CD4-positive, alpha-beta T cell (primary cell): ENCODE measurements at regions not wholly inside any gene's neighbourhood (a gene's known extent, or its start where the extent isn't known, plus 50 kb on each side); places are given as distances from the start of the nearest gene placed in this dataset.
"Not testable (repeated sequence)": the region's sequence is repeated elsewhere in the genome, so short reads cannot be mapped to it uniquely, and the experiment has no call there.

Experiments
- ATAC-seq: fragments of 200-7000 bp; cut with Tn5 transposase; one replicate; pipeline ENCODE4 v1.10.0; 2022; ENCODE audit warnings: mild to moderate bottlenecking; ENCODE audit not compliant: poor library complexity
- CTCF ChIA-PET: fragments of 350-600 bp; sonication (Branson Sonifier 250); formaldehyde crosslinking; loops from one replicate; lab custom pipeline; 2021; ENCODE audit warnings: antibody characterized with exemption, inconsistent platforms; lab: Charles Lee
- POLR2A ChIA-PET: fragments of 350-600 bp; sonication (Branson Sonifier 250); formaldehyde crosslinking; loops from one replicate; lab custom pipeline; 2021; ENCODE audit warnings: antibody characterized with exemption, inconsistent platforms; lab: Charles Lee
- DNase-seq, 14 experiments: peaks; one replicate each; pipeline ENCODE4 v3.0.0-alpha.2; 2013 to 2020; ENCODE audit warnings: mixed read lengths in 2 of 14
- H3K27ac ChIP-seq, 2 donors: one replicate each; pipeline versions ENCODE4 v1.5.1 to v1.7.0; 2013; ENCODE audit warnings: low read length in 2 of 2, low read depth in 1 of 2, mild to moderate bottlenecking in 1 of 2
- H3K27me3 ChIP-seq, 2 experiments: 1 replicate in 1 of 2; 2 replicates in 1 of 2; pipeline versions ENCODE4 v1.6.1 to v1.7.0; 2013; ENCODE audit warnings: low read length in 2 of 2, control low read depth in 1 of 2, mild to moderate bottlenecking in 1 of 2, moderate library complexity in 1 of 2; ENCODE audit not compliant: insufficient read depth in 2 of 2, control insufficient read depth in 1 of 2
- H3K36me3 ChIP-seq: one replicate; pipeline ENCODE4 v1.6.1; 2013; ENCODE audit warnings: low read length, control low read depth; ENCODE audit not compliant: insufficient read depth
- H3K4me1 ChIP-seq: one replicate; pipeline ENCODE4 v1.6.1; 2013; ENCODE audit warnings: low read length, control low read depth; ENCODE audit not compliant: insufficient read depth
- H3K4me3 ChIP-seq: one replicate; pipeline ENCODE4 v1.5.1; 2013; ENCODE audit warnings: mild to moderate bottlenecking, low read length, moderate library complexity
- H3K9me3 ChIP-seq, 2 experiments: 1 replicate in 1 of 2; 2 replicates in 1 of 2; pipeline versions ENCODE4 v1.6.1 to v1.7.0; 2013; ENCODE audit warnings: low read length in 2 of 2, mild to moderate bottlenecking in 2 of 2, control low read depth in 1 of 2, moderate library complexity in 1 of 2; ENCODE audit not compliant: control insufficient read depth in 1 of 2, insufficient read depth in 1 of 2
- H3K27ac Mint-ChIP-seq: one replicate; pipeline ENCODE4 v1.8.0; 2020; ENCODE audit warnings: mixed read lengths
- H3K27me3 Mint-ChIP-seq: one replicate; pipeline ENCODE4 v1.8.0; 2021; ENCODE audit warnings: mixed read lengths
- H3K36me3 Mint-ChIP-seq: one replicate; pipeline ENCODE4 v1.8.0; 2021; ENCODE audit warnings: low read depth, mixed read lengths
- H3K4me1 Mint-ChIP-seq: one replicate; pipeline ENCODE4 v1.8.0; 2021; ENCODE audit warnings: low read depth, mixed read lengths
- H3K4me3 Mint-ChIP-seq: one replicate; pipeline ENCODE4 v1.8.0; 2020; ENCODE audit warnings: mild to moderate bottlenecking, mixed read lengths
- H3K9me3 Mint-ChIP-seq: one replicate; pipeline ENCODE4 v1.8.0; 2020; ENCODE audit warnings: mixed read lengths
- intact Hi-C, 2 experiments: fragments of 100-400 bp; cut with DNase I in 1 of 2; cut with micrococcal nuclease in 1 of 2; formaldehyde crosslinking; loops; one replicate each; pipeline versions ENCODE4 v1.15.1 to v1.9.0; 2023 to 2025; cut with DNase I, micrococcal nuclease
- TF ChIP-seq, protein P1 (sequence below): fragments of 200-600 bp; IDR thresholded peaks from one replicate; pipeline ENCODE4 v1.8.0; 2022; ENCODE audit warnings: antibody characterized with exemption, mild to moderate bottlenecking

DNA sequence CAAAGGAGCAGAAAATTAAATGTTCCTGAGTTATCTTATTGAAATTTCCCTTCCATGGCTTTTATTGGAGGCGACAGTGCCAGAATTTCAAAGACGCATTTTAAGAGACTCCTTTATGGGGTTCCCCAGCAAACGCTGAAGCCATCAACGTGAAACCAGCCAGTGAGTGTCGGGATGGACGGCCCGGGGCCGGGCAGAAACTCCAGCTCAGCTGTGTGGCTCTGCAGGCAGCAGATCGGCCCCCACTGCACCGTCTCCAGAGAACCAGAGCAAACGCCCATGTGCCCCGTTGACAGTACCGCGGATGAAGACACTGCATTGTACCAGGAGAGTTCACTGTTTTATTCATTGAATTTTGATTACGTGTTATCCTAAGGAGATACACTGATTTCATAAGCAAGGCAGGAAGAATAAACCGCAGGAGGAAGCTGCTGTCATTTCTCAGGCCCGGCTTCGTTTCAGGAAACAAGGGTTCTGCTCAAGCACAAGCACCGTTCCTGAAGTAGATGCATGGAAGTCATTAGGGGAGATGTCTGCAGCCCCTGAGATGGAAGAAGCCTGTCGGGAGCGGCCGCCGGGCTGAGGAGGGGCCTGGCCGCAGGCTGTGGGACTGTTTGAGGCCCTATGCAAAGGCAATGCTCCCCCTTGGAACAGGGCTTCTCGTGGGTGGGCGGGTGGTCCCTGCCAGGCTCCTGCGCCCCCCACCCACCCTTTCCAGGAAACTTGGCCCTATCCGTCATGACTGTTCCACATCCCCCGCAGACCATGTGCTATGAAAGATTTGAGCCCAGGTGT, 639.7 kb downstream of the TBC1D22A start:
- Histone ChIP-seq H3K4me3 (no peak overlapping the region), H3K27me3 (no peaks in the 10 kb centered on the region), H3K4me1 (no peaks in the 10 kb centered on the region), H3K27ac (no peak overlapping the region), H3K36me3 (no peaks in the 10 kb centered on the region), H3K9me3 (peaks cover 0 to 6% of the 10 kb centered on the region in 2 experiments)
- H3K4me1 Mint-ChIP-seq, result no peaks in the 10 kb centered on the region
- peaks cover 16% of the 10 kb centered on the region for H3K27me3 Mint-ChIP-seq
- TF ChIP-seq, protein P1, sequence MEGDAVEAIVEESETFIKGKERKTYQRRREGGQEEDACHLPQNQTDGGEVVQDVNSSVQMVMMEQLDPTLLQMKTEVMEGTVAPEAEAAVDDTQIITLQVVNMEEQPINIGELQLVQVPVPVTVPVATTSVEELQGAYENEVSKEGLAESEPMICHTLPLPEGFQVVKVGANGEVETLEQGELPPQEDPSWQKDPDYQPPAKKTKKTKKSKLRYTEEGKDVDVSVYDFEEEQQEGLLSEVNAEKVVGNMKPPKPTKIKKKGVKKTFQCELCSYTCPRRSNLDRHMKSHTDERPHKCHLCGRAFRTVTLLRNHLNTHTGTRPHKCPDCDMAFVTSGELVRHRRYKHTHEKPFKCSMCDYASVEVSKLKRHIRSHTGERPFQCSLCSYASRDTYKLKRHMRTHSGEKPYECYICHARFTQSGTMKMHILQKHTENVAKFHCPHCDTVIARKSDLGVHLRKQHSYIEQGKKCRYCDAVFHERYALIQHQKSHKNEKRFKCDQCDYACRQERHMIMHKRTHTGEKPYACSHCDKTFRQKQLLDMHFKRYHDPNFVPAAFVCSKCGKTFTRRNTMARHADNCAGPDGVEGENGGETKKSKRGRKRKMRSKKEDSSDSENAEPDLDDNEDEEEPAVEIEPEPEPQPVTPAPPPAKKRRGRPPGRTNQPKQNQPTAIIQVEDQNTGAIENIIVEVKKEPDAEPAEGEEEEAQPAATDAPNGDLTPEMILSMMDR, result no peak
- H3K9me3 Mint-ChIP-seq, result no peaks in the 10 kb centered on the region
- H3K4me3 Mint-ChIP-seq, result no peak overlapping the region
- ChIA-PET CTCF (no interaction called here), POLR2A (no interaction called here)
- no peak for ATAC-seq
- no peak overlapping the region for H3K27ac Mint-ChIP-seq
- intact Hi-C loops, result no loop called here
- DNase-seq, result no peak
- H3K36me3 Mint-ChIP-seq, result no peaks in the 10 kb centered on the region

DNA sequence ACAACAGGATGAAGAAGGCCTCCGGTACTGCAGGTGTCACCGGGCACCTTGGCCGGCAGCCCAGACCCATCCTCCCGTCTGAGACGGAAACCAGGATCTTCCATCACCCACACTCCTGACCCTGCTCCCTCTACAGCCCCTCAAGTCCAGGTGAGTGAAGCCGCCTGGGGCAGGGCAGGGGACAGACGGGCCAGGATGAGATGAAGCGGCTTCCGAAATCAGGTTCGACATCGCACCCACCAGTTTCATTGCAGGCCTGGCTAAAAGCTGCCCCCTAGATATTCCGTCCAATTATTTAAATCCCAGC, 639.1 kb downstream of the TBC1D22A start:
- H3K4me1 Mint-ChIP-seq, result no peaks in the 10 kb centered on the region
- intact Hi-C loops, result no loop called here
- Histone ChIP-seq H3K36me3 (no peaks in the 10 kb centered on the region), H3K27ac (no peak overlapping the region), H3K9me3 (peaks cover 0 to 6% of the 10 kb centered on the region in 2 experiments), H3K4me1 (no peaks in the 10 kb centered on the region), H3K27me3 (no peaks in the 10 kb centered on the region), H3K4me3 (no peak overlapping the region)
- H3K4me3 Mint-ChIP-seq, result no peak overlapping the region
- TF ChIP-seq, protein P1, result no peak
- ATAC-seq (no peak), DNase-seq (no peak)
- CTCF ChIA-PET, result no interaction called here
- POLR2A ChIA-PET, result no interaction called here
- H3K27me3 Mint-ChIP-seq, result peaks cover 14% of the 10 kb centered on the region
- H3K36me3 Mint-ChIP-seq, result no peaks in the 10 kb centered on the region
- no peak overlapping the region for H3K27ac Mint-ChIP-seq
- no peaks in the 10 kb centered on the region for H3K9me3 Mint-ChIP-seq

DNA sequence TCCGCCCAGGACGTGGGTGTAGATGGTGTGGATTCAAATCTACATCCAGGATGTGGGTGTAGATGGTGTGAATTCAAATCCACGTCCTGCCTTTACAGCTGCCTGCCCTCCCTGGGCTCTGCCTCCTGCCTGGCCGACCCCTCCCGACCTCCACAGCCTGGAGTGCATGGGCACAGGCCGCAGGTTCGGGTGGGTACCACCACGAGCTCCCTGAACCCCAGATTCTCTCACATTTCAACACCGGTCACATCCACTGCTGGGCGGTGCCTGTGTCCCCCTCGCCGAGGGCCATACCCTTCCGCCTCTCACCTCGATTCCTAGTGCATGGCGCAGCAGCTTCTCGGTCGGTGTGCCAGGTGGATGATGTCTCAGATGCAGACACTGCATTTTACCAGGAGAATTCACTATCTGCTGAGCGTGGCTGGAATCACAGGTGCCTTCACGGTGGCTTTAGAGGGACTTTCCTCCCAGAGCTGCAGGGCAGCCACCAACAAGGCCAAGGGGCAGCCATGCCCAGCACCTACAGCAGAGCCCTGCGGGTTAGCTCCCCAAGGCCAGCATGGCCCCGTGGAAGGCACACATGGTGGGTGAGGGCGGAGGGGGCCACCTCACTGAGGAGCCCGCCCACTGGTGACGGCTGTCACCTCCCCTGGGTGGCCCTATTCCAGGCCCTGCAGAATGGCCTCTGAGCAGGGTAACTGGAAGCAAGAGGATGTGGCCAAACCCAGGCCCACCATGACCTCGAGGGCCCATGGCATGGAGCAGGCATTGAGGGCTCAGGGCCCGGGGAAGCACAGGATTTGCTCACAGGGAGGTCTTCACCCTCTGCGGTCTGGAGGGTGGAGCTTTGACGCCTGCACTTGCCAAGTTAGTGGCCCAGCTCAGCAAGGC, 638.5 kb downstream of the TBC1D22A start:
- intact Hi-C loops, result no loop called here
- no peaks in the 10 kb centered on the region for H3K36me3 ChIP-seq
- H3K9me3 ChIP-seq, result peaks cover 0 to 6% of the 10 kb centered on the region in 2 experiments
- H3K4me3 Mint-ChIP-seq, result no peak overlapping the region
- TF ChIP-seq, protein P1, result no peak
- ATAC-seq, result no peak
- H3K4me3 ChIP-seq, result no peak overlapping the region
- no peaks in the 10 kb centered on the region for H3K9me3 Mint-ChIP-seq
- H3K27me3 ChIP-seq, result no peaks in the 10 kb centered on the region
- no peaks in the 10 kb centered on the region for H3K36me3 Mint-ChIP-seq
- H3K4me1 Mint-ChIP-seq, result no peaks in the 10 kb centered on the region
- no peak overlapping the region for H3K27ac Mint-ChIP-seq
- DNase-seq, result no peak
- no peaks in the 10 kb centered on the region for H3K4me1 ChIP-seq
- H3K27me3 Mint-ChIP-seq, result peaks cover 8% of the 10 kb centered on the region
- CTCF ChIA-PET, result no interaction called here
- no peak overlapping the region for H3K27ac ChIP-seq
- POLR2A ChIA-PET, result no interaction called here

DNA sequence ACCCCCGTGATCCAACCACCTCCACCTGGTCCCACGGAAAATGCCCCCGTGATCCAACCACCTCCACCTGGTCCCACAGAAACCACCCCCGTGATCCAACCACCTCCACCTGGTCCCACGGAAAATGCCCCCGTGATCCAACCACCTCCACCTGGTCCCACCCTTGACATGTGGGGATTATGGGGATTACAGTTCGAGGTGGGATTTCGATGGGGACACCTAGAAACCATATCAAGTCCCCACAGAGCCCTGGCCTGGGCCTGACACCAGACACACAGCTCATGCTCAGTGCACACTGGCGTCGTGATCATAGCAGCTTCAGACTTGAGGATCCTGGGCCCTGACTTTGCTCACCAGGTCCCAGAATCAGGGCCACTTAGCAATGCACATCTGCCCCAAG, 637.7 kb downstream of the TBC1D22A start:
- H3K4me1 Mint-ChIP-seq, H3K9me3 Mint-ChIP-seq, H3K9me3 ChIP-seq, H3K36me3 ChIP-seq, CTCF ChIA-PET, H3K27me3 Mint-ChIP-seq, intact Hi-C loops, H3K4me1 ChIP-seq, POLR2A ChIA-PET, H3K4me3 ChIP-seq, H3K27ac ChIP-seq, ATAC-seq, H3K4me3 Mint-ChIP-seq, H3K27ac Mint-ChIP-seq, H3K27me3 ChIP-seq, H3K36me3 Mint-ChIP-seq, DNase-seq: not testable (repeated sequence)
